HG02588 (cell line): ENCODE measurements at regions not wholly inside any gene's neighbourhood (a gene's known extent, or its start where the extent isn't known, plus 50 kb on each side); places are given as distances from the start of the nearest gene placed in this dataset.

ENCODE experiments used
- ATAC-seq: cut with Tn5 transposase; IDR thresholded peaks from one replicate; pipeline ENCODE4 v1.9.1; 2021; ENCODE audit warnings: mild to moderate bottlenecking, moderate library complexity; ENCODE audit not compliant: unreplicated experiment

GRCh38 chr6:164854526-164854925 is 454.9 kb downstream of the C6orf118 start:
- ATAC-seq, result no peak

GRCh38 chr6:164845773-164846172 is 463.6 kb downstream of the C6orf118 start:
- ATAC-seq, result no peak

GRCh38 chr6:164842085-164842484 is 467.3 kb downstream of the C6orf118 start:
- no peak for ATAC-seq

GRCh38 chr6:164838068-164838615 is 471.3 kb downstream of the C6orf118 start:
- ATAC-seq, result no peak

GRCh38 chr6:164836486-164836885 is 472.9 kb downstream of the C6orf118 start:
- ATAC-seq, result no peak

- ATAC-seq, result no peak
Measured at GRCh38 chr6:164832410-164832809, 477.0 kb downstream of the C6orf118 start.

- ATAC-seq, result no peak
Measured at GRCh38 chr6:164827537-164827936, 481.9 kb downstream of the C6orf118 start.

GRCh38 chr6:164826831-164827468 is 482.5 kb downstream of the C6orf118 start:
- no peak for ATAC-seq

GRCh38 chr6:164825386-164825785 is 484.0 kb downstream of the C6orf118 start:
- no peak for ATAC-seq

- no peak for ATAC-seq
Measured at GRCh38 chr6:164817662-164818061, 491.7 kb downstream of the C6orf118 start.

- no peak for ATAC-seq
Measured at GRCh38 chr6:164812706-164813105, 496.7 kb downstream of the C6orf118 start.

GRCh38 chr6:164807125-164807524 is 502.3 kb downstream of the C6orf118 start:
- ATAC-seq, result no peak

- ATAC-seq, result no peak
Measured at GRCh38 chr6:164795056-164795815, 514.2 kb downstream of the C6orf118 start.

GRCh38 chr6:164792666-164793065 is 516.7 kb downstream of the C6orf118 start:
- no peak for ATAC-seq

- ATAC-seq, result no peak
Measured at GRCh38 chr6:164791498-164791897, 517.9 kb downstream of the C6orf118 start.

- ATAC-seq, result no peak
Measured at GRCh38 chr6:164763788-164764187, 545.6 kb downstream of the C6orf118 start.

GRCh38 chr6:164757451-164757850 is 552.0 kb downstream of the C6orf118 start:
- no peak for ATAC-seq

GRCh38 chr6:164756723-164757122 is 552.7 kb downstream of the C6orf118 start:
- no peak for ATAC-seq

- no peak for ATAC-seq
Measured at GRCh38 chr6:164756142-164756541, 553.3 kb downstream of the C6orf118 start.

- ATAC-seq, result no peak
Measured at GRCh38 chr6:164753517-164753916, 555.9 kb downstream of the C6orf118 start.

GRCh38 chr6:164751395-164751794 is 558.0 kb downstream of the C6orf118 start:
- no peak for ATAC-seq

- ATAC-seq, result no peak
Measured at GRCh38 chr6:164750128-164750527, 559.3 kb downstream of the C6orf118 start.
